Psoas muscle (tissue), 7 donors: ENCODE measurements at regions not wholly inside any gene's neighbourhood (a gene's known extent, or its start where the extent isn't known, plus 50 kb on each side); places are given as distances from the start of the nearest gene placed in this dataset.
"Not testable (repeated sequence)": the region's sequence is repeated elsewhere in the genome, so short reads cannot be mapped to it uniquely, and the experiment has no call there.

Experiments
- ATAC-seq, 4 donors: fragments of 200-7000 bp; cut with Tn5 transposase; one replicate each; pipeline ENCODE4 v1.9.1; 2020; ENCODE audit warnings: moderate library complexity in 3 of 4, mild to moderate bottlenecking in 2 of 4
- DNase-seq, 2 donors: peaks; one replicate each; pipeline ENCODE4 v3.0.0-alpha.2; 2020
- H3K27ac ChIP-seq: fragments of 200-600 bp; one replicate; pipeline ENCODE4 v1.8.0; 2022
- H3K27me3 ChIP-seq, 3 donors: fragments of 200-600 bp in 1 of 3; one replicate each; pipeline versions ENCODE4 v1.6.1 to v1.8.0; 2013 to 2022; ENCODE audit warnings: low read length in 2 of 3, mild to moderate bottlenecking in 2 of 3, moderate library complexity in 1 of 3; ENCODE audit not compliant: insufficient read depth in 3 of 3
- H3K36me3 ChIP-seq, 2 donors: fragments of 200-600 bp in 1 of 2; one replicate each; pipeline versions ENCODE4 v1.6.1 to v1.8.0; 2013 to 2022; ENCODE audit warnings: low read depth in 1 of 2, mild to moderate bottlenecking in 1 of 2, moderate library complexity in 1 of 2; ENCODE audit not compliant: insufficient read depth in 1 of 2
- H3K4me1 ChIP-seq: fragments of 200-600 bp; one replicate; pipeline ENCODE4 v1.8.0; 2022
- H3K4me3 ChIP-seq: fragments of 200-600 bp; one replicate; pipeline ENCODE4 v1.8.0; 2022; ENCODE audit warnings: mild to moderate bottlenecking
- H3K9me3 ChIP-seq: fragments of 200-600 bp; one replicate; pipeline ENCODE4 v1.8.0; 2022
- CTCF ChIP-seq: fragments of 200-600 bp; IDR thresholded peaks from one replicate; pipeline ENCODE4 v1.8.0; 2022; ENCODE audit warnings: antibody characterized with exemption
- WGBS, 3 donors: extraction: QIAGEN DNeasy Blood & Tissue Kit; methylation state at CpG; one replicate each; pipeline versions ENCODE4 v1.1.6 to v1.1.7; 2013; 5-methylcytosine and 5-hydroxymethylcytosine counted together
- intact Hi-C, 2 donors: fragments of 100-400 bp; cut with DNase I; formaldehyde crosslinking; loops; one replicate each; pipeline versions ENCODE4 v1.11.0 to v1.14.2; 2022
- donor health status: healthy with polysubstance abuse.
- donor health status: DM: no; HTN: no; CAD: no; lungs with moderate emphysema.
- donor health status: Bipolar disorder and iron deficiency.
- donor health status: healthy.
- donor health status: DM: yes; HTN: yes; CAD: no.
- donor health status: DM: no; HTN: no; CAD: no.
- donor health status: DM: yes; HTN: yes; CAD: no.

- no peak for TF ChIP-seq CTCF
- no peak for DNase-seq
- no peaks in the 10 kb centered on the region for H3K27me3 ChIP-seq
- no peaks in the 10 kb centered on the region for H3K9me3 ChIP-seq
- no peak for ATAC-seq
- no peaks in the 10 kb centered on the region for H3K4me1 ChIP-seq
- WGBS, 3 donors, result 90 to 93% (median 93%) methylated on average over 2 of the region's 2 CpGs
- no peak overlapping the region for H3K4me3 ChIP-seq
- intact Hi-C loops, result no loop called here
- H3K36me3 ChIP-seq, result no peaks in the 10 kb centered on the region
- H3K27ac ChIP-seq, result no peak overlapping the region
Observed at GRCh38 chr21:20040768-20041167, 957.4 kb upstream of the NCAM2 start.

- Histone ChIP-seq H3K36me3 (no peaks in the 10 kb centered on the region), H3K27me3 (no peaks in the 10 kb centered on the region), H3K9me3 (no peaks in the 10 kb centered on the region), H3K4me3 (no peak overlapping the region), H3K4me1 (no peaks in the 10 kb centered on the region), H3K27ac (no peak overlapping the region)
- WGBS, 3 donors, result 82 to 87% (median 85%) methylated on average over 5 of the region's 5 CpGs
- ATAC-seq, result no peak
- no peak for DNase-seq
- no peak for TF ChIP-seq CTCF
- intact Hi-C loops, result no loop called here
Observed at GRCh38 chr21:20045197-20045596, 953.0 kb upstream of the NCAM2 start.

GRCh38 chr21:20048130-20048837 is 949.9 kb upstream of the NCAM2 start:
- H3K4me1 ChIP-seq, DNase-seq, ATAC-seq, H3K36me3 ChIP-seq, H3K4me3 ChIP-seq, H3K9me3 ChIP-seq, intact Hi-C loops, H3K27me3 ChIP-seq, H3K27ac ChIP-seq: not testable (repeated sequence)
- 91 to 94% (median 92%) methylated on average over 20 of the region's 20 CpGs for WGBS, 3 donors

- no peak for TF ChIP-seq CTCF
- Histone ChIP-seq H3K9me3 (no peaks in the 10 kb centered on the region), H3K27me3 (no peaks in the 10 kb centered on the region), H3K27ac (no peak overlapping the region), H3K4me3 (no peak overlapping the region), H3K4me1 (no peaks in the 10 kb centered on the region), H3K36me3 (no peaks in the 10 kb centered on the region)
- ATAC-seq (no peak), DNase-seq (no peak)
- intact Hi-C loops, result no loop called here
Observed at GRCh38 chr21:20083336-20083735, 914.9 kb upstream of the NCAM2 start.

GRCh38 chr21:20083925-20084324 is 914.3 kb upstream of the NCAM2 start:
- H3K27me3 ChIP-seq, result no peaks in the 10 kb centered on the region
- H3K36me3 ChIP-seq, result no peaks in the 10 kb centered on the region
- TF ChIP-seq CTCF, result no peak
- no peaks in the 10 kb centered on the region for H3K4me1 ChIP-seq
- H3K9me3 ChIP-seq, result no peaks in the 10 kb centered on the region
- DNase-seq (no peak), ATAC-seq (no peak)
- H3K4me3 ChIP-seq, result no peak overlapping the region
- no peak overlapping the region for H3K27ac ChIP-seq
- intact Hi-C loops, result no loop called here
